Heart left ventricle (tissue), 16 donors: ENCODE measurements at regions not wholly inside any gene's neighbourhood (a gene's known extent, or its start where the extent isn't known, plus 50 kb on each side); places are given as distances from the start of the nearest gene placed in this dataset.

Experiments
- ATAC-seq, 4 donors: fragments of 200-7000 bp; cut with Tn5 transposase; one replicate each; pipeline ENCODE4 v1.9.1; 2020 to 2022; ENCODE audit warnings: moderate library complexity in 4 of 4, mild to moderate bottlenecking in 3 of 4, moderate number of reproducible peaks in 1 of 4
- DNase-seq, 5 donors: peaks; one replicate each; pipeline ENCODE4 v3.0.0-alpha.2; 2020
- H3K27ac ChIP-seq, 12 donors: fragments of 200-600 bp; sonication (generic) in 4 of 12; one replicate each; pipeline versions ENCODE4 v1.5.0 to v1.8.0; 2016 to 2022; ENCODE audit warnings: mild to moderate bottlenecking in 2 of 12
- H3K27me3 ChIP-seq, 9 donors: fragments of 200-600 bp; sonication (generic) in 2 of 9; one replicate each; pipeline versions ENCODE4 v1.5.1 to v1.8.0; 2016 to 2022; ENCODE audit warnings: mild to moderate bottlenecking in 3 of 9
- H3K36me3 ChIP-seq, 9 donors: fragments of 200-600 bp; sonication (generic) in 2 of 9; one replicate each; pipeline versions ENCODE4 v1.5.0 to v1.8.0; 2018 to 2022; ENCODE audit warnings: mild to moderate bottlenecking in 2 of 9
- H3K4me1 ChIP-seq, 12 donors: fragments of 200-600 bp; sonication (generic) in 4 of 12; one replicate each; pipeline versions ENCODE4 v1.5.0 to v1.8.0; 2016 to 2022; ENCODE audit warnings: mild to moderate bottlenecking in 3 of 12
- H3K4me3 ChIP-seq, 12 donors: fragments of 200-600 bp; sonication (generic) in 4 of 12; one replicate each; pipeline versions ENCODE4 v1.5.0 to v1.8.0; 2017 to 2022; ENCODE audit warnings: mild to moderate bottlenecking in 9 of 12, moderate library complexity in 4 of 12
- H3K9me3 ChIP-seq, 12 donors: fragments of 200-600 bp; sonication (generic) in 4 of 12; one replicate each; pipeline versions ENCODE4 v1.5.0 to v1.8.0; 2016 to 2022; ENCODE audit warnings: mild to moderate bottlenecking in 1 of 12
- CTCF ChIP-seq, 12 donors: fragments of 200-600 bp; sonication (generic) in 4 of 12; IDR thresholded peaks; one replicate each; pipeline versions ENCODE4 v1.5.0 to v1.8.0; 2018 to 2022; ENCODE audit warnings: antibody characterized with exemption in 12 of 12, mild to moderate bottlenecking in 5 of 12
- POLR2A ChIP-seq, 2 donors: fragments of 450-650 bp; IDR thresholded peaks; one replicate each; pipeline ENCODE4 v1.6.1; 2017; ENCODE audit warnings: antibody characterized with exemption in 2 of 2, mild to moderate bottlenecking in 2 of 2, moderate library complexity in 2 of 2
- WGBS, 4 donors: extraction: QIAGEN DNeasy Blood & Tissue Kit in 2 of 4; methylation state at CpG; one replicate each; pipeline versions ENCODE4 v1.1.5 to v1.1.7; 2013 to 2018; 5-methylcytosine and 5-hydroxymethylcytosine counted together
- intact Hi-C, 10 donors: fragments of 100-400 bp; cut with DNase I; formaldehyde crosslinking; loops; one replicate each; pipeline versions ENCODE4 v1.11.1 to v1.14.2; 2022
- donor health status: ischemic (EF 13 %, LVEDD 7.1; RV severe dilation, severe dysfunction).
- donor health status: healthy with polysubstance abuse.
- donor health status: DM: no; HTN: yes; CAD: no.
- donor health status: DM: no; HTN: no; CAD: no.
- donor health status: ischemic (EF 25% LVEDD 6.9; RV normal size, moderate dysfunction).
- donor health status: ischemic (EF 25% LVEDD 5.7; RV mildly dilated, moderate dysfunction).
- donor health status: healthy.
- donor health status: DM: yes; HTN: yes; CAD: no.
- donor health status: ischemic (EF 35%, LVEDD 5.7; RV mildly dilated, moderate dysfunction).
- donor health status: nonischemic (EF 11% LVEDD 7.7; RV severe dilation, severe dysfunction).
- donor health status: DM: yes; HTN: yes; CAD: no.
- donor health status: PGD.
- donor health status: ischemic (EF 29% LVEDD 5.4; RV normal size, mild dysfunction).
- donor health status: nonischemic (EF 23%, LVEDD 6.1; RV moderate dilation, normal function).

DNA sequence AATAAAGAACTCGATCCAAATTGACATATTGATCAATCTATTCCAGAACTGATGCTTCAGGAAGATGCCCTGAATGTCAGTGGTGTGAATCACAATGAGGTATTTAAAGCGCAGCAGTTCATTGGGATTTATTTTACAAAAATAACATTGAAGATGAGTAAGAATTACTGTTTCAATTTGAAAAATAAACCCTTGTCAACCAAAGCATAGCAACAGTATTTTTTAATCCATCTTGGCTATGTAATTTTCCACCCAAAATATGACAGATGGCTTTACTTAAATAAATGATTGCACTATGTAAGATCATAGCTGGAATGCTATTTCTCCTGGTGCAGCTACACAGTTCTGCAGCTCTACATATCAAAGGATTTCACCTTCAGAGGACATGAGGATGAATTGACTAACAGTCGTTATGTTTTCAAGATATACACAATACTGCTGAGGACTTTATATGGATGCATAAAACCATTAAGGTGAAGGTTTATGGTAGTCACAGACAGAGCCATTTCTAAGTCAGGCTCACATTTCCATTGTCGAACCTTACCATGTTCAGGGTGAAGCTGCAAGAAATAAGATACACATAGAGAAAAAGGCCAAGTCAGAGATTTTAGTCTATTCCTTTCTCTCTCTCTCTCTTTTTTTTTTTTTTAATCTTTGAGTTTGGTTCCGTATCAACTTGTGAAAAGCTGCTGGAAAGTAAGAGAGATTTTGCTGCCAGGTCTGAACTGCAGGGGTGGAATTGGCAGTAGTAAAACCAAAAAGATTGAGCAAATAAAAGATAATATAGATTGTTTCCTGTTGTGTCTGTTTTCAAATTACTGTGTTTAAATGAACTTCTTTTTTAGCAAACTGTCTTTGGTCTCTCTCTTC, 398.0 kb upstream of the CDH20 start:
- intact Hi-C loops: no loop called here
- no peak overlapping the region for H3K27ac ChIP-seq
- no peak for ATAC-seq

GRCh38 chr18:60936101-60936500, 397.1 kb upstream of the CDH20 start:
- Histone ChIP-seq H3K4me3 (no peak overlapping the region), H3K9me3 (peaks cover 0 to 4% (median 0%) of the 10 kb centered on the region in 12 donors)
- intact Hi-C loops: no loop called here

More for the DNA sequence above, 398.0 kb upstream of the CDH20 start:
- Histone ChIP-seq H3K9me3 (peaks cover 0 to 4% (median 0%) of the 10 kb centered on the region in 12 donors), H3K27me3 (peaks cover 0 to 2% (median 0%) of the 10 kb centered on the region in 9 donors), H3K4me3 (no peak overlapping the region), H3K36me3 (no peaks in the 10 kb centered on the region), H3K4me1 (no peaks in the 10 kb centered on the region)
- WGBS, 4 donors: 72 to 81% (median 75%) methylated on average over 5 of the region's 5 CpGs
- no peak for DNase-seq
- no peak for TF ChIP-seq CTCF (IDR thresholded peaks at IDR 0.05)
- TF ChIP-seq POLR2A (IDR thresholded peaks at IDR 0.05): no peak

GRCh38 chr18:60943297-60943696, 389.9 kb upstream of the CDH20 start:
- H3K4me3 ChIP-seq: no peak overlapping the region
- peaks cover 0 to 2% (median 0%) of the 10 kb centered on the region in 9 donors for H3K27me3 ChIP-seq
- peaks cover 0 to 4% (median 0%) of the 10 kb centered on the region in 12 donors for H3K9me3 ChIP-seq
- ATAC-seq (no peak), DNase-seq (no peak)
- H3K4me1 ChIP-seq: no peaks in the 10 kb centered on the region
- WGBS, 4 donors: 75 to 81% (median 77%) methylated on average over 6 of the region's 6 CpGs
- H3K36me3 ChIP-seq: no peaks in the 10 kb centered on the region
- no peak overlapping the region for H3K27ac ChIP-seq
- no peak for TF ChIP-seq CTCF (IDR thresholded peaks at IDR 0.05)
- no peak for TF ChIP-seq POLR2A (IDR thresholded peaks at IDR 0.05)
- intact Hi-C loops: no loop called here

More at GRCh38 chr18:60936101-60936500, 397.1 kb upstream of the CDH20 start:
- Histone ChIP-seq H3K27me3 (peaks cover 0 to 2% (median 0%) of the 10 kb centered on the region in 9 donors), H3K36me3 (no peaks in the 10 kb centered on the region), H3K4me1 (no peaks in the 10 kb centered on the region), H3K27ac (no peak overlapping the region)
- DNase-seq: no peak
- ATAC-seq: no peak
- no peak for TF ChIP-seq CTCF (IDR thresholded peaks at IDR 0.05)
- no peak for TF ChIP-seq POLR2A (IDR thresholded peaks at IDR 0.05)

GRCh38 chr18:60950634-60951033, 382.6 kb upstream of the CDH20 start:
- no peak overlapping the region for H3K27ac ChIP-seq
- ATAC-seq: no peak
- no peaks in the 10 kb centered on the region for H3K36me3 ChIP-seq
- intact Hi-C loops: no loop called here
- no peak overlapping the region for H3K4me3 ChIP-seq
- H3K9me3 ChIP-seq: peaks cover 0 to 2% (median 0%) of the 10 kb centered on the region in 12 donors
- H3K27me3 ChIP-seq: no peaks in the 10 kb centered on the region
- H3K4me1 ChIP-seq: no peaks in the 10 kb centered on the region
- TF ChIP-seq CTCF (IDR thresholded peaks at IDR 0.05): no peak
- TF ChIP-seq POLR2A (IDR thresholded peaks at IDR 0.05): no peak
- WGBS, 4 donors: 55 to 68% (median 62%) methylated on average over 2 of the region's 2 CpGs
- DNase-seq: no peak
